K562 (cell line): ENCODE measurements at regions not wholly inside any gene's neighbourhood (a gene's known extent, or its start where the extent isn't known, plus 50 kb on each side); places are given as distances from the start of the nearest gene placed in this dataset.
A peak's percentile ranks its signal among the peaks of the same experiment; 100 is the strongest.

ENCODE experiments used
- CBX8 ChIP-seq: fragments of 200-600 bp; sonication (generic); IDR thresholded peaks from 2 replicates; pipeline ENCODE4 v1.6.1; 2012; ENCODE audit warnings: borderline replicate concordance, mixed run types, low read depth, mild to moderate bottlenecking, moderate library complexity, mixed read lengths, low read length, control low read depth, inconsistent platforms; ENCODE audit not compliant: poor library complexity, severe bottlenecking; ENCODE audit errors: extremely low read depth
- FOS ChIP-seq: IDR thresholded peaks from 3 replicates; pipeline ENCODE4 v1.6.1; 2011; ENCODE audit not compliant: insufficient read length; ENCODE audit errors: extremely low read depth
- HLTF ChIP-seq: fragments of 450-650 bp; IDR thresholded peaks from 2 replicates; pipeline ENCODE4 v1.6.1; 2016
- IRF2 ChIP-seq: sonication (generic); formaldehyde crosslinking; IDR thresholded peaks from 2 replicates; pipeline ENCODE4 v1.8.1; 2022; ENCODE audit warnings: mild to moderate bottlenecking, missing genetic modification reagents
- KDM1A ChIP-seq, 2 experiments: fragments of 450-650 bp; IDR thresholded peaks; 2 replicates each; pipeline ENCODE4 v1.6.1; 2016; ENCODE audit warnings: mild to moderate bottlenecking in 2 of 2
- MAFG ChIP-seq: fragments of 450-650 bp; conservative IDR thresholded peaks from 2 replicates; pipeline ENCODE4 v1.6.1; 2016; ENCODE audit warnings: missing genetic modification characterization, missing compliant biosample characterization
- MCM2 ChIP-seq: fragments of 450-650 bp; IDR thresholded peaks from 2 replicates; pipeline ENCODE4 v1.6.1; 2017; ENCODE audit warnings: low read depth, mild to moderate bottlenecking
- MTF1 ChIP-seq: fragments of 250-450 bp; sonication (Bioruptor Pico); IDR thresholded peaks from 2 replicates; pipeline ENCODE4 v1.9.0; 2021; ENCODE audit warnings: moderate library complexity, mild to moderate bottlenecking, inconsistent platforms, borderline replicate concordance
- MYNN ChIP-seq, 2 experiments: sonication (generic); formaldehyde crosslinking in 1 of 2; IDR thresholded peaks; 2 replicates each; pipeline versions ENCODE4 v1.5.0 to v1.6.1; 2016 to 2020; ENCODE audit warnings: antibody characterized with exemption in 1 of 2, missing genetic modification reagents in 1 of 2
- NR4A1 ChIP-seq, 2 experiments: fragments of 250-450 bp in 1 of 2; fragments of 450-650 bp in 1 of 2; sonication (Bioruptor Pico) in 1 of 2; IDR thresholded peaks; 2 replicates each; pipeline versions ENCODE4 v1.4.0 to v1.6.1; 2016 to 2020; ENCODE audit warnings: mild to moderate bottlenecking in 2 of 2, missing compliant biosample characterization in 1 of 2, missing genetic modification characterization in 1 of 2, moderate library complexity in 1 of 2
- RBM39 ChIP-seq: fragments of 200-400 bp; formaldehyde crosslinking; optimal IDR thresholded peaks from 2 replicates; pipeline ENCODE3; 2018; ENCODE audit warnings: low read depth, low read length
- SRSF7 ChIP-seq: fragments of 200-400 bp; formaldehyde crosslinking; optimal IDR thresholded peaks from 2 replicates; pipeline ENCODE3; 2017; ENCODE audit warnings: mild to moderate bottlenecking, low read depth, low read length
- ZNF24 ChIP-seq: fragments of 450-650 bp; IDR thresholded peaks from 2 replicates; pipeline ENCODE4 v1.6.1; 2016
- ZNF263 ChIP-seq: sonication (generic); formaldehyde crosslinking; IDR thresholded peaks from 2 replicates; pipeline ENCODE4 v1.8.0; 2022; ENCODE audit warnings: mild to moderate bottlenecking, missing genetic modification reagents, borderline replicate concordance
- ZNF274 ChIP-seq: IDR thresholded peaks from 2 replicates; pipeline ENCODE4 v1.6.1; 2011; ENCODE audit warnings: low read depth, mild to moderate bottlenecking, low read length, moderate library complexity, borderline replicate concordance
- ZNF384 ChIP-seq: IDR thresholded peaks from 2 replicates; pipeline ENCODE4 v1.6.1; 2012; ENCODE audit warnings: low read depth, low read length, improper control_type of control experiment
- TF ChIP-seq, protein P1 (sequence below): fragments of 250-450 bp; sonication (Bioruptor Pico); IDR thresholded peaks from 2 replicates; pipeline ENCODE4 v1.8.0; 2022; ENCODE audit warnings: moderate library complexity, mild to moderate bottlenecking, inconsistent platforms
- TF ChIP-seq, protein P2 (sequence below): sonication (generic); formaldehyde crosslinking; IDR thresholded peaks from 2 replicates; pipeline ENCODE4 v1.8.0; 2023; ENCODE audit warnings: missing genetic modification reagents, mild to moderate bottlenecking, borderline replicate concordance
- TF ChIP-seq, protein P3 (sequence below): sonication (generic); formaldehyde crosslinking; IDR thresholded peaks from 2 replicates; pipeline ENCODE4 v1.8.0; 2022; ENCODE audit warnings: missing genetic modification reagents, mild to moderate bottlenecking, borderline replicate concordance

DNA sequence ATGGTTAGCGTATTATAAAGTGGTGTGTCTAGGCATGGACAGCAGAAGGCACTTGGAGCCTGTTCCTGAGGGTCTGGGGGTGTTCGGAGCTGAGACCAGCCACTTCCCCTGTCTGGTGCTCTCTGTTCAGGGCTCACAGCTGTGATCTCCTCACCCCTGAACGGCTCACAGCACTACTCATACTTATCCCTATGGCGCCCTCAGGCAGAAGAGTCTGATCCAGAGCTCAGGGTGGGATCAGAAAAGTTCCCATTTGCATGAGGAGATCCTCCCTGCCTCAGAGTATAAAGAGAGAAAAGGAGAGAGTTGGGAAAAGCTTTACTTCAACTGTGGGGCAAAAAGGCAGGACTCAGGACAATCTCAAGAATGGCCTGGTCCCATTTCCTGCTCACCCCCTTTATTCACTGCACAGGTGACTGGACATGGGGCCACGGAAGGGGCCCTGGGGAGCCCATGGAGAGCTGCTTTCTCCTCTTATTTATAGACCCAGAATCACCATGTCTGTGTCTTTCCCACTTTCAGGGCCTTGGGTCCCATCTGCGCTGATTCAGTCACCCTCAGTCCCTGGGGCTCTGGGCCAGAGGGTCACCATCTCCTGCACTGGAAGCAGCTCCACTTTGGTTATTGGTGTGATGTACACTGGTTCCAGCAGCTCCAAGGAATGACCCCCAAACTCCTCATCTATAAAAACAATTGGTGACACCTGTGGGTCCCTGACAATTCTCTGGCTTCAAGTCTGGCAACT is 97.0 kb upstream of the TOP3B start (continued):
- TF ChIP-seq FOS (no peak), ZNF384 (no peak), ZNF274 (no peak), MCM2 (no peak), RBM39 (no peak), HLTF (no peak), ZNF263 (CRISPR knock-in tag) (no peak; the same call in 1 of the 2 replicates), SRSF7 (no peak), KDM1A (IDR thresholded peaks at IDR 0.05) (no peak), NR4A1 (CRISPR knock-in tag; IDR thresholded peaks at IDR 0.05) (peak; percentile 53; the same call in 1 of the 2 replicates), NR4A1 (tag; IDR thresholded peaks at IDR 0.05) (no peak), IRF2 (CRISPR knock-in tag) (peak; percentile 37; the same call in 1 of the 2 replicates), CBX8 (no peak), ZNF24 (no peak), MTF1 (no peak), MYNN (IDR thresholded peaks at IDR 0.05) (no peak), MYNN (CRISPR knock-in tag; IDR thresholded peaks at IDR 0.05) (0 out of 2 replicates have a peak, but pooled peaks have one; percentile 17), MAFG (tag) (no peak)
- TF ChIP-seq, protein P1, sequence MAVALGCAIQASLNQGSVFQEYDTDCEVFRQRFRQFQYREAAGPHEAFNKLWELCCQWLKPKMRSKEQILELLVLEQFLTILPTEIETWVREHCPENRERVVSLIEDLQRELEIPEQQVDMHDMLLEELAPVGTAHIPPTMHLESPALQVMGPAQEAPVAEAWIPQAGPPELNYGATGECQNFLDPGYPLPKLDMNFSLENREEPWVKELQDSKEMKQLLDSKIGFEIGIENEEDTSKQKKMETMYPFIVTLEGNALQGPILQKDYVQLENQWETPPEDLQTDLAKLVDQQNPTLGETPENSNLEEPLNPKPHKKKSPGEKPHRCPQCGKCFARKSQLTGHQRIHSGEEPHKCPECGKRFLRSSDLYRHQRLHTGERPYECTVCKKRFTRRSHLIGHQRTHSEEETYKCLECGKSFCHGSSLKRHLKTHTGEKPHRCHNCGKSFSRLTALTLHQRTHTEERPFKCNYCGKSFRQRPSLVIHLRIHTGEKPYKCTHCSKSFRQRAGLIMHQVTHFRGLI (CRISPR knock-in tag): 0 out of 2 replicates have a peak, but pooled peaks have one; percentile 23
- TF ChIP-seq, protein P2, sequence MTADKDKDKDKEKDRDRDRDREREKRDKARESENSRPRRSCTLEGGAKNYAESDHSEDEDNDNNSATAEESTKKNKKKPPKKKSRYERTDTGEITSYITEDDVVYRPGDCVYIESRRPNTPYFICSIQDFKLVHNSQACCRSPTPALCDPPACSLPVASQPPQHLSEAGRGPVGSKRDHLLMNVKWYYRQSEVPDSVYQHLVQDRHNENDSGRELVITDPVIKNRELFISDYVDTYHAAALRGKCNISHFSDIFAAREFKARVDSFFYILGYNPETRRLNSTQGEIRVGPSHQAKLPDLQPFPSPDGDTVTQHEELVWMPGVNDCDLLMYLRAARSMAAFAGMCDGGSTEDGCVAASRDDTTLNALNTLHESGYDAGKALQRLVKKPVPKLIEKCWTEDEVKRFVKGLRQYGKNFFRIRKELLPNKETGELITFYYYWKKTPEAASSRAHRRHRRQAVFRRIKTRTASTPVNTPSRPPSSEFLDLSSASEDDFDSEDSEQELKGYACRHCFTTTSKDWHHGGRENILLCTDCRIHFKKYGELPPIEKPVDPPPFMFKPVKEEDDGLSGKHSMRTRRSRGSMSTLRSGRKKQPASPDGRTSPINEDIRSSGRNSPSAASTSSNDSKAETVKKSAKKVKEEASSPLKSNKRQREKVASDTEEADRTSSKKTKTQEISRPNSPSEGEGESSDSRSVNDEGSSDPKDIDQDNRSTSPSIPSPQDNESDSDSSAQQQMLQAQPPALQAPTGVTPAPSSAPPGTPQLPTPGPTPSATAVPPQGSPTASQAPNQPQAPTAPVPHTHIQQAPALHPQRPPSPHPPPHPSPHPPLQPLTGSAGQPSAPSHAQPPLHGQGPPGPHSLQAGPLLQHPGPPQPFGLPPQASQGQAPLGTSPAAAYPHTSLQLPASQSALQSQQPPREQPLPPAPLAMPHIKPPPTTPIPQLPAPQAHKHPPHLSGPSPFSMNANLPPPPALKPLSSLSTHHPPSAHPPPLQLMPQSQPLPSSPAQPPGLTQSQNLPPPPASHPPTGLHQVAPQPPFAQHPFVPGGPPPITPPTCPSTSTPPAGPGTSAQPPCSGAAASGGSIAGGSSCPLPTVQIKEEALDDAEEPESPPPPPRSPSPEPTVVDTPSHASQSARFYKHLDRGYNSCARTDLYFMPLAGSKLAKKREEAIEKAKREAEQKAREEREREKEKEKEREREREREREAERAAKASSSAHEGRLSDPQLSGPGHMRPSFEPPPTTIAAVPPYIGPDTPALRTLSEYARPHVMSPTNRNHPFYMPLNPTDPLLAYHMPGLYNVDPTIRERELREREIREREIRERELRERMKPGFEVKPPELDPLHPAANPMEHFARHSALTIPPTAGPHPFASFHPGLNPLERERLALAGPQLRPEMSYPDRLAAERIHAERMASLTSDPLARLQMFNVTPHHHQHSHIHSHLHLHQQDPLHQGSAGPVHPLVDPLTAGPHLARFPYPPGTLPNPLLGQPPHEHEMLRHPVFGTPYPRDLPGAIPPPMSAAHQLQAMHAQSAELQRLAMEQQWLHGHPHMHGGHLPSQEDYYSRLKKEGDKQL (CRISPR knock-in tag): no peak
- TF ChIP-seq, protein P3, sequence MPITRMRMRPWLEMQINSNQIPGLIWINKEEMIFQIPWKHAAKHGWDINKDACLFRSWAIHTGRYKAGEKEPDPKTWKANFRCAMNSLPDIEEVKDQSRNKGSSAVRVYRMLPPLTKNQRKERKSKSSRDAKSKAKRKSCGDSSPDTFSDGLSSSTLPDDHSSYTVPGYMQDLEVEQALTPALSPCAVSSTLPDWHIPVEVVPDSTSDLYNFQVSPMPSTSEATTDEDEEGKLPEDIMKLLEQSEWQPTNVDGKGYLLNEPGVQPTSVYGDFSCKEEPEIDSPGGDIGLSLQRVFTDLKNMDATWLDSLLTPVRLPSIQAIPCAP (CRISPR knock-in tag): no peak
